Lower lobe of right lung (tissue), 2 donors: ENCODE measurements at regions not wholly inside any gene's neighbourhood (a gene's known extent, or its start where the extent isn't known, plus 50 kb on each side); places are given as distances from the start of the nearest gene placed in this dataset.

ENCODE experiments used
- ATAC-seq, 2 donors: fragments of 200-7000 bp; cut with Tn5 transposase; one replicate each; pipeline ENCODE4 v1.9.1; 2020 to 2022; ENCODE audit warnings: mild to moderate bottlenecking in 2 of 2, moderate library complexity in 2 of 2
- DNase-seq: peaks from one replicate; pipeline ENCODE4 v3.0.0-alpha.2; 2020
- H3K27ac ChIP-seq: fragments of 200-600 bp; one replicate; pipeline ENCODE4 v1.8.0; 2022
- H3K27me3 ChIP-seq: fragments of 200-600 bp; one replicate; pipeline ENCODE4 v1.8.0; 2022; ENCODE audit warnings: low read depth
- H3K36me3 ChIP-seq: fragments of 200-600 bp; one replicate; pipeline ENCODE4 v1.8.0; 2022; ENCODE audit warnings: mild to moderate bottlenecking
- H3K4me1 ChIP-seq: fragments of 200-600 bp; one replicate; pipeline ENCODE4 v1.8.0; 2022
- H3K4me3 ChIP-seq: fragments of 200-600 bp; one replicate; pipeline ENCODE4 v1.8.0; 2022; ENCODE audit warnings: mild to moderate bottlenecking
- H3K9me3 ChIP-seq: fragments of 200-600 bp; one replicate; pipeline ENCODE4 v1.8.0; 2022
- intact Hi-C: fragments of 100-400 bp; cut with DNase I; formaldehyde crosslinking; loops from one replicate; pipeline ENCODE4 v1.11.0; 2022
- TF ChIP-seq, protein P1 (sequence below): fragments of 200-600 bp; IDR thresholded peaks from one replicate; pipeline ENCODE4 v1.8.0; 2022; ENCODE audit warnings: antibody characterized with exemption, mild to moderate bottlenecking
- donor health status: DM: no; HTN: yes; CAD: no; lungs with severe emphysema.

DNA sequence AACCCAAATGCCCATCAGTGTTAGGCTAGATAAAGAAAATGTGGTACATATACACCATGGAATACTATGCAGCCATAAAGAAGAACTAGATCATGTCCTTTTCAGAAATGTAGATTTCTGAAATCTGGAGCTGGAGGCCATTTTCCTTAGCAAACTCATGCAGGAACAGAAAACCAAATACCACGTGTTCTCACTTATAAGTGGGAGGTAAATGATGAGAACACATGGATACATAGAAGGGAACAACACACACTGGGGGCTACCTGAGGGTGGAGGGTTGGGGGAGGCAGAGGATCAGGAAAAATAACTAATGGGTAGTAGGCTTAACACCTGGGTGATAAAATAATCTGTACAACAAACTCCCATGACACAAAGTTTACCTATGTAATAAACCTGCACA lies 153.5 kb upstream of the PRNP start:
- H3K4me1 ChIP-seq, result no peaks in the 10 kb centered on the region
- H3K27me3 ChIP-seq, result no peaks in the 10 kb centered on the region
- DNase-seq (no peak), ATAC-seq (no peak)
- peaks cover 5% of the 10 kb centered on the region for H3K9me3 ChIP-seq
- no peak overlapping the region for H3K27ac ChIP-seq
- H3K36me3 ChIP-seq, result no peaks in the 10 kb centered on the region
- TF ChIP-seq, protein P1, sequence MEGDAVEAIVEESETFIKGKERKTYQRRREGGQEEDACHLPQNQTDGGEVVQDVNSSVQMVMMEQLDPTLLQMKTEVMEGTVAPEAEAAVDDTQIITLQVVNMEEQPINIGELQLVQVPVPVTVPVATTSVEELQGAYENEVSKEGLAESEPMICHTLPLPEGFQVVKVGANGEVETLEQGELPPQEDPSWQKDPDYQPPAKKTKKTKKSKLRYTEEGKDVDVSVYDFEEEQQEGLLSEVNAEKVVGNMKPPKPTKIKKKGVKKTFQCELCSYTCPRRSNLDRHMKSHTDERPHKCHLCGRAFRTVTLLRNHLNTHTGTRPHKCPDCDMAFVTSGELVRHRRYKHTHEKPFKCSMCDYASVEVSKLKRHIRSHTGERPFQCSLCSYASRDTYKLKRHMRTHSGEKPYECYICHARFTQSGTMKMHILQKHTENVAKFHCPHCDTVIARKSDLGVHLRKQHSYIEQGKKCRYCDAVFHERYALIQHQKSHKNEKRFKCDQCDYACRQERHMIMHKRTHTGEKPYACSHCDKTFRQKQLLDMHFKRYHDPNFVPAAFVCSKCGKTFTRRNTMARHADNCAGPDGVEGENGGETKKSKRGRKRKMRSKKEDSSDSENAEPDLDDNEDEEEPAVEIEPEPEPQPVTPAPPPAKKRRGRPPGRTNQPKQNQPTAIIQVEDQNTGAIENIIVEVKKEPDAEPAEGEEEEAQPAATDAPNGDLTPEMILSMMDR, result no peak
- intact Hi-C loops, result no loop called here
- no peak overlapping the region for H3K4me3 ChIP-seq

GRCh38 chr20:4524792-4525191 lies 161.5 kb upstream of the PRNP start:
- no peak overlapping the region for H3K27ac ChIP-seq
- no peak overlapping the region for H3K4me3 ChIP-seq
- H3K9me3 ChIP-seq, result peaks cover 5% of the 10 kb centered on the region
- DNase-seq, result no peak
- H3K27me3 ChIP-seq, result no peaks in the 10 kb centered on the region
- no peaks in the 10 kb centered on the region for H3K4me1 ChIP-seq
- ATAC-seq, result no peak
- intact Hi-C loops, result no loop called here
- TF ChIP-seq, protein P1, result no peak
- H3K36me3 ChIP-seq, result no peaks in the 10 kb centered on the region

DNA sequence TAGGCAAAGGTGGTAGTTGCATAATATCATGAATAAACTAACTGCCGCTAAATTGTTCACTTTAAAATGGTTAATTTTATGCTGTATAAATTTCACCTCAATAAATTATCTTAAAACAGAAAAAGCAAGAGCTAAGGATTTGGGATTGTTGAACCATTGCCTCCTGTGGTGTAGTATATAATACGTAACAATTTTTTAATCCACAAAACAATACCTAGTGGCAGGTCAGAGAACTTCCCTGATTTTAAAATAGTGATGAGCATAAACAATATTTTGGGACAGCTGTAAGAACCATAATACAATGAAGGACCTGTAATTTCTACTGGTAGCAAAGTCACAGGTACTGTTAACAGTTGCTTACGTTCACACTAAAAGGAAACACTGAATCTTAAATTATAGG lies 161.9 kb upstream of the PRNP start:
- intact Hi-C loops, result no loop called here
- TF ChIP-seq, protein P1, result no peak
- H3K27ac ChIP-seq, result no peak overlapping the region
- H3K4me3 ChIP-seq, result no peak overlapping the region
- ATAC-seq (no peak), DNase-seq (no peak)
- peaks cover 5% of the 10 kb centered on the region for H3K9me3 ChIP-seq
- H3K36me3 ChIP-seq, result no peaks in the 10 kb centered on the region
- no peaks in the 10 kb centered on the region for H3K4me1 ChIP-seq
- H3K27me3 ChIP-seq, result no peaks in the 10 kb centered on the region

- no peak overlapping the region for H3K27ac ChIP-seq
- intact Hi-C loops, result no loop called here
- no peaks in the 10 kb centered on the region for H3K9me3 ChIP-seq
- no peak for DNase-seq
- no peak overlapping the region for H3K4me3 ChIP-seq
- no peak for ATAC-seq
- no peaks in the 10 kb centered on the region for H3K36me3 ChIP-seq
- H3K27me3 ChIP-seq, result no peaks in the 10 kb centered on the region
- TF ChIP-seq, protein P1, result no peak
- no peaks in the 10 kb centered on the region for H3K4me1 ChIP-seq
Measured at GRCh38 chr20:4522310-4522709, 163.9 kb upstream of the PRNP start.

DNA sequence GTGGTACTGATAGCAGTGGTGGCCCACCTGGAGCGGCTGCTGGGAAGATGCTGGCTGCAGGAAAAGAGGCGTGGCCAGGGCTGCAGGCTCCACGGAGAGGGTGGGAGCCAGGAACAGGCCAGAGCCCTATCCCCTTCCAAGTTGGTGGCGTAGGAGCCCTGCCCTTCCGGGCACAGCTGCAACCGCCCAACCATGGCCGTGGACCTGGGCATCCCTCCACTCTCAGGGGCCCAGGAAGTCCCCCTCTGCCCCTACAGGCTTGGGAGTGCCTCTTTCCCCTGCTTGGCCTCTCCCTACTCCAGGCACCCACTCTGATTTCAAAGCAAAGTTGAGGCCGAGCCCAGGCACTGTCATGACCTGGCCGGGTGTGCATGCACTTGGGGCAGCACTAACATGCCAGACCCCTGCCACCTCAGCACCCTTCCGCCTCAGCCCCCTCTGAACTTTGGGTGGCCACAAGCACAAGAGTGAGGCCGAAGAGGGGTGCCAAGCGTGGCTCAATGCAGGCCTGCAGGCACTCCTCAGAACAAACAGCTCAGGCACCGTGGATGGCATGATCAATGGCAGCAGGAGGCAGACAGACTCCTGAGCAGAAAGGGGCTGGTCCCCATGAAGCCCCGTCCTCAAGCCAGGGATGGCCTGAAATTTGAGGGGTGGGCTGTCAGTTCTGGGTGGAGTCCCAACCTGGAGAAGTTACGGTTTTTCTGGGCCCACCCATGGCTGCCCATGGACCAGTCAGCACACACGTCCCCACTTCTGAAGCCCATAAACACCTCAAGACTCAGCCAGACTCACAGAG lies 164.9 kb upstream of the PRNP start:
- Histone ChIP-seq H3K4me3 (no peak overlapping the region), H3K9me3 (no peaks in the 10 kb centered on the region), H3K36me3 (no peaks in the 10 kb centered on the region), H3K27me3 (no peaks in the 10 kb centered on the region), H3K27ac (no peak overlapping the region), H3K4me1 (no peaks in the 10 kb centered on the region)
- intact Hi-C loops, result no loop called here
- ATAC-seq, result no peak
- no peak for DNase-seq
- TF ChIP-seq, protein P1, result no peak
